Endothelial cell of umbilical vein (primary cell): ENCODE measurements at regions not wholly inside any gene's neighbourhood (a gene's known extent, or its start where the extent isn't known, plus 50 kb on each side); places are given as distances from the start of the nearest gene placed in this dataset.

Source experiments
- BruUV-seq: library from RNA; stranded (reverse); fragments of 400-500 nt; replicated peaks from 2 replicates; lab custom pipeline; 2021; lab: Mats Ljungman, UMichigan
- CTCF ChIA-PET: fragments of 300-600, 350-600 bp; sonication (Branson Sonifier 250); formaldehyde crosslinking; loops from one replicate; lab custom pipeline; 2021; ENCODE audit warnings: antibody characterized with exemption, inconsistent platforms; lab: Charles Lee
- POLR2A ChIA-PET: fragments of 300-600, 350-600 bp; sonication (Branson Sonifier 250); formaldehyde crosslinking; loops from one replicate; lab custom pipeline; 2021; ENCODE audit warnings: antibody characterized with exemption, inconsistent platforms; lab: Charles Lee
- DNase-seq: peaks from one replicate; pipeline ENCODE4 v3.0.0-alpha.2; 2011; ENCODE audit warnings: low read depth, low spot score
- FAIRE-seq: peaks from 2 replicates; lab custom pipeline; 2011; peaks lifted over from hg19 to GRCh38; lab: Jason Lieb, UNC
- H2AFZ ChIP-seq: 2 replicates; pipeline ENCODE4 v1.6.0; 2012; ENCODE audit warnings: low read depth, low read length, control low read depth, inconsistent platforms
- H3K27ac ChIP-seq: 2 replicates; pipeline ENCODE4 v1.5.1; 2011; ENCODE audit warnings: low read depth, mild to moderate bottlenecking, control low read depth, low read length, moderate library complexity; ENCODE audit not compliant: insufficient read depth
- H3K27me3 ChIP-seq, 2 experiments: 2 replicates each; pipeline versions ENCODE4 v1.6.0 to v1.6.1; 2011; ENCODE audit warnings: low read length in 2 of 2, mixed read lengths in 1 of 2; ENCODE audit not compliant: control insufficient read depth in 2 of 2, insufficient read depth in 2 of 2
- H3K36me3 ChIP-seq, 2 experiments: 2 replicates in 1 of 2; 3 replicates in 1 of 2; pipeline ENCODE4 v1.5.1; 2011; ENCODE audit warnings: low read length in 2 of 2, mild to moderate bottlenecking in 1 of 2, moderate library complexity in 1 of 2; ENCODE audit not compliant: control insufficient read depth in 2 of 2, insufficient read depth in 2 of 2; ENCODE audit errors: extremely low read depth in 1 of 2
- H3K4me1 ChIP-seq: 3 replicates; pipeline ENCODE4 v1.5.1; 2011; ENCODE audit warnings: mild to moderate bottlenecking, low read length; ENCODE audit not compliant: control insufficient read depth, insufficient read depth; ENCODE audit errors: extremely low read depth
- H3K4me2 ChIP-seq: 2 replicates; pipeline ENCODE4 v1.6.1; 2011; ENCODE audit warnings: low read length, control low read depth, mixed read lengths; ENCODE audit not compliant: insufficient read depth
- H3K4me3 ChIP-seq, 3 experiments: fragments of 200-600 bp in 1 of 3; sonication (generic), shearing (Covaris generic) in 1 of 3; replicated peaks in 1 of 3; 2 replicates each; pipeline ENCODE4 v1.5.1; 2011 to 2016; ENCODE audit warnings: control low read depth in 3 of 3, low read length in 3 of 3, mild to moderate bottlenecking in 2 of 3, inconsistent platforms in 1 of 3, low read depth in 1 of 3, moderate library complexity in 1 of 3; ENCODE audit not compliant: insufficient read depth in 1 of 3
- H3K79me2 ChIP-seq: 2 replicates; pipeline ENCODE4 v1.6.0; 2012; ENCODE audit warnings: low read length, inconsistent platforms; ENCODE audit not compliant: control insufficient read depth, insufficient read depth
- H3K9ac ChIP-seq: replicated peaks from 2 replicates; pipeline ENCODE3; 2011; ENCODE audit warnings: low read length, control low read depth; ENCODE audit not compliant: insufficient read depth; ENCODE audit errors: extremely low read depth
- H3K9me1 ChIP-seq: replicated peaks from 3 replicates; pipeline ENCODE4 v1.6.0; 2011; ENCODE audit warnings: mild to moderate bottlenecking, low read length; ENCODE audit not compliant: control insufficient read depth, insufficient read depth; ENCODE audit errors: extremely low read depth
- H3K9me3 ChIP-seq: replicated peaks from 2 replicates; pipeline ENCODE4 v1.5.1; 2012; ENCODE audit warnings: low read length, inconsistent platforms; ENCODE audit not compliant: control insufficient read depth, insufficient read depth
- H4K20me1 ChIP-seq: replicated peaks from 2 replicates; pipeline ENCODE3; 2011; ENCODE audit warnings: mild to moderate bottlenecking, low read length; ENCODE audit not compliant: control insufficient read depth, insufficient read depth; ENCODE audit errors: extremely low read depth
- EZH2 ChIP-seq: IDR thresholded peaks from 2 replicates; pipeline ENCODE4 v1.6.1; 2012; ENCODE audit warnings: borderline replicate concordance, low read depth, mild to moderate bottlenecking, moderate library complexity, low read length, inconsistent platforms; ENCODE audit not compliant: severe bottlenecking
- FOS ChIP-seq: IDR thresholded peaks from 2 replicates; pipeline ENCODE4 v1.6.1; 2011; ENCODE audit warnings: mild to moderate bottlenecking, low read length, moderate library complexity, borderline replicate concordance; ENCODE audit not compliant: insufficient read depth
- GATA2 ChIP-seq: IDR thresholded peaks from 2 replicates; pipeline ENCODE4 v1.7.0; 2011; ENCODE audit warnings: low read depth, mild to moderate bottlenecking, moderate library complexity, mixed read lengths, low read length; ENCODE audit not compliant: insufficient read length, insufficient read depth
- JUN ChIP-seq: IDR thresholded peaks from 2 replicates; pipeline ENCODE4 v1.6.1; 2011; ENCODE audit warnings: borderline replicate concordance, low read depth; ENCODE audit not compliant: insufficient read length, insufficient read depth
- MYC ChIP-seq: IDR thresholded peaks from one replicate; pipeline ENCODE4 v1.6.1; 2011; ENCODE audit warnings: mild to moderate bottlenecking, low read depth, low read length
- POLR2A ChIP-seq: IDR thresholded peaks from 2 replicates; pipeline ENCODE4 v1.6.1; 2012; ENCODE audit warnings: low read depth, mild to moderate bottlenecking, control low read depth, low read length
- POLR2AphosphoS5 ChIP-seq: IDR thresholded peaks from 2 replicates; pipeline ENCODE4 v1.6.1; 2012; ENCODE audit warnings: low read depth, mild to moderate bottlenecking, control low read depth, low read length, moderate library complexity; ENCODE audit not compliant: insufficient read depth
- dilution Hi-C: fragments of 300-500 bp; cut with MboI; formaldehyde crosslinking; loops from one replicate; pipeline ENCODE4 v1.15.0; 2019; ENCODE audit warnings: low sequenced_read_pairs; ENCODE audit not compliant: extremely low pct_ligation_motif_present
- intact Hi-C: fragments of 100-400 bp; cut with micrococcal nuclease; formaldehyde crosslinking; loops from one replicate; pipeline ENCODE4 v1.10.0; 2022
- TF ChIP-seq, protein P1 (sequence below): IDR thresholded peaks from 2 replicates; pipeline ENCODE4 v1.6.1; 2011; ENCODE audit not compliant: insufficient read depth, insufficient read length
- TF ChIP-seq, protein P2 (sequence below), 2 donors: IDR thresholded peaks; 1 replicate in 1 of 2; 2 replicates in 1 of 2; pipeline ENCODE4 v1.5.1; 2011; ENCODE audit warnings: low read length in 2 of 2, mild to moderate bottlenecking in 2 of 2, moderate library complexity in 2 of 2, control low read depth in 1 of 2, inconsistent platforms in 1 of 2, low read depth in 1 of 2; ENCODE audit not compliant: insufficient read depth in 1 of 2; ENCODE audit errors: extremely low read depth in 1 of 2

GRCh38 chr4:123802082-123802645 is 405.6 kb downstream of the SPRY1 start:
- POLR2A ChIA-PET = interaction anchor here (0.7 kb wide), 1 partner anchor 92 kb away, joined by 4 read pairs; no protein-coding TSS in a partner anchor

More at GRCh38 chr4:123802082-123802645, 405.6 kb downstream of the SPRY1 start:
- Histone ChIP-seq H3K9ac (no peak overlapping the region), H3K9me3 (no peaks in the 10 kb centered on the region), H3K36me3 (no peaks in the 10 kb centered on the region), H3K4me2 (no peak overlapping the region), H4K20me1 (no peaks in the 10 kb centered on the region), H3K27ac (no peak overlapping the region), H2AFZ (no peak overlapping the region), H3K9me1 (no peaks in the 10 kb centered on the region), H3K4me1 (no peaks in the 10 kb centered on the region), H3K27me3 (no peaks in the 10 kb centered on the region), H3K79me2 (no peaks in the 10 kb centered on the region), H3K4me3 (no peak overlapping the region)
- intact Hi-C loops (no loop called here), dilution Hi-C loops (no loop called here)
- CTCF ChIA-PET = interaction anchor here (0.6 kb wide), 1 partner anchor 8 kb away, joined by 3 read pairs; no protein-coding TSS in a partner anchor
- DNase-seq (no peak), FAIRE-seq (no peak)
- BruUV-seq = no TSS peak
- TF ChIP-seq FOS (no peak), MYC (no peak), EZH2 (no peak), POLR2A (no peak), GATA2 (no peak), JUN (no peak), POLR2AphosphoS5 (no peak)
- TF ChIP-seq, protein P1, sequence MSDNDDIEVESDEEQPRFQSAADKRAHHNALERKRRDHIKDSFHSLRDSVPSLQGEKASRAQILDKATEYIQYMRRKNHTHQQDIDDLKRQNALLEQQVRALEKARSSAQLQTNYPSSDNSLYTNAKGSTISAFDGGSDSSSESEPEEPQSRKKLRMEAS = no peak
- TF ChIP-seq, protein P2, sequence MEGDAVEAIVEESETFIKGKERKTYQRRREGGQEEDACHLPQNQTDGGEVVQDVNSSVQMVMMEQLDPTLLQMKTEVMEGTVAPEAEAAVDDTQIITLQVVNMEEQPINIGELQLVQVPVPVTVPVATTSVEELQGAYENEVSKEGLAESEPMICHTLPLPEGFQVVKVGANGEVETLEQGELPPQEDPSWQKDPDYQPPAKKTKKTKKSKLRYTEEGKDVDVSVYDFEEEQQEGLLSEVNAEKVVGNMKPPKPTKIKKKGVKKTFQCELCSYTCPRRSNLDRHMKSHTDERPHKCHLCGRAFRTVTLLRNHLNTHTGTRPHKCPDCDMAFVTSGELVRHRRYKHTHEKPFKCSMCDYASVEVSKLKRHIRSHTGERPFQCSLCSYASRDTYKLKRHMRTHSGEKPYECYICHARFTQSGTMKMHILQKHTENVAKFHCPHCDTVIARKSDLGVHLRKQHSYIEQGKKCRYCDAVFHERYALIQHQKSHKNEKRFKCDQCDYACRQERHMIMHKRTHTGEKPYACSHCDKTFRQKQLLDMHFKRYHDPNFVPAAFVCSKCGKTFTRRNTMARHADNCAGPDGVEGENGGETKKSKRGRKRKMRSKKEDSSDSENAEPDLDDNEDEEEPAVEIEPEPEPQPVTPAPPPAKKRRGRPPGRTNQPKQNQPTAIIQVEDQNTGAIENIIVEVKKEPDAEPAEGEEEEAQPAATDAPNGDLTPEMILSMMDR (IDR thresholded peaks at IDR 0.05; ENCODE audit: extremely low read depth in 1 of 2, insufficient read depth in 1 of 2, low read depth in 1 of 2, low read length in 2 of 2) = no peak
